Heart left ventricle (tissue), 16 donors: ENCODE measurements at regions not wholly inside any gene's neighbourhood (a gene's known extent, or its start where the extent isn't known, plus 50 kb on each side); places are given as distances from the start of the nearest gene placed in this dataset.

Experiments
- ATAC-seq, 4 donors: fragments of 200-7000 bp; cut with Tn5 transposase; one replicate each; pipeline ENCODE4 v1.9.1; 2020 to 2022; ENCODE audit warnings: moderate library complexity in 4 of 4, mild to moderate bottlenecking in 3 of 4, moderate number of reproducible peaks in 1 of 4
- DNase-seq, 5 donors: peaks; one replicate each; pipeline ENCODE4 v3.0.0-alpha.2; 2020
- H3K27ac ChIP-seq, 12 donors: fragments of 200-600 bp; sonication (generic) in 4 of 12; one replicate each; pipeline versions ENCODE4 v1.5.0 to v1.8.0; 2016 to 2022; ENCODE audit warnings: mild to moderate bottlenecking in 2 of 12
- H3K27me3 ChIP-seq, 9 donors: fragments of 200-600 bp; sonication (generic) in 2 of 9; one replicate each; pipeline versions ENCODE4 v1.5.1 to v1.8.0; 2016 to 2022; ENCODE audit warnings: mild to moderate bottlenecking in 3 of 9
- H3K36me3 ChIP-seq, 9 donors: fragments of 200-600 bp; sonication (generic) in 2 of 9; one replicate each; pipeline versions ENCODE4 v1.5.0 to v1.8.0; 2018 to 2022; ENCODE audit warnings: mild to moderate bottlenecking in 2 of 9
- H3K4me1 ChIP-seq, 12 donors: fragments of 200-600 bp; sonication (generic) in 4 of 12; one replicate each; pipeline versions ENCODE4 v1.5.0 to v1.8.0; 2016 to 2022; ENCODE audit warnings: mild to moderate bottlenecking in 3 of 12
- H3K4me3 ChIP-seq, 12 donors: fragments of 200-600 bp; sonication (generic) in 4 of 12; one replicate each; pipeline versions ENCODE4 v1.5.0 to v1.8.0; 2017 to 2022; ENCODE audit warnings: mild to moderate bottlenecking in 9 of 12, moderate library complexity in 4 of 12
- H3K9me3 ChIP-seq, 12 donors: fragments of 200-600 bp; sonication (generic) in 4 of 12; one replicate each; pipeline versions ENCODE4 v1.5.0 to v1.8.0; 2016 to 2022; ENCODE audit warnings: mild to moderate bottlenecking in 1 of 12
- POLR2A ChIP-seq, 2 donors: fragments of 450-650 bp; IDR thresholded peaks; one replicate each; pipeline ENCODE4 v1.6.1; 2017; ENCODE audit warnings: antibody characterized with exemption in 2 of 2, mild to moderate bottlenecking in 2 of 2, moderate library complexity in 2 of 2
- WGBS, 4 donors: extraction: QIAGEN DNeasy Blood & Tissue Kit in 2 of 4; methylation state at CpG; one replicate each; pipeline versions ENCODE4 v1.1.5 to v1.1.7; 2013 to 2018; 5-methylcytosine and 5-hydroxymethylcytosine counted together
- intact Hi-C, 10 donors: fragments of 100-400 bp; cut with DNase I; formaldehyde crosslinking; loops; one replicate each; pipeline versions ENCODE4 v1.11.1 to v1.14.2; 2022
- TF ChIP-seq, protein P1 (sequence below), 12 donors: fragments of 200-600 bp; sonication (generic) in 4 of 12; IDR thresholded peaks; one replicate each; pipeline versions ENCODE4 v1.5.0 to v1.8.0; 2018 to 2022; ENCODE audit warnings: antibody characterized with exemption in 12 of 12, mild to moderate bottlenecking in 5 of 12
- donor health status: ischemic (EF 13 %, LVEDD 7.1; RV severe dilation, severe dysfunction).
- donor health status: healthy with polysubstance abuse.
- donor health status: DM: no; HTN: yes; CAD: no.
- donor health status: DM: no; HTN: no; CAD: no.
- donor health status: ischemic (EF 25% LVEDD 6.9; RV normal size, moderate dysfunction).
- donor health status: ischemic (EF 25% LVEDD 5.7; RV mildly dilated, moderate dysfunction).
- donor health status: healthy.
- donor health status: DM: yes; HTN: yes; CAD: no.
- donor health status: ischemic (EF 35%, LVEDD 5.7; RV mildly dilated, moderate dysfunction).
- donor health status: nonischemic (EF 11% LVEDD 7.7; RV severe dilation, severe dysfunction).
- donor health status: DM: yes; HTN: yes; CAD: no.
- donor health status: PGD.
- donor health status: ischemic (EF 29% LVEDD 5.4; RV normal size, mild dysfunction).
- donor health status: nonischemic (EF 23%, LVEDD 6.1; RV moderate dilation, normal function).

DNA sequence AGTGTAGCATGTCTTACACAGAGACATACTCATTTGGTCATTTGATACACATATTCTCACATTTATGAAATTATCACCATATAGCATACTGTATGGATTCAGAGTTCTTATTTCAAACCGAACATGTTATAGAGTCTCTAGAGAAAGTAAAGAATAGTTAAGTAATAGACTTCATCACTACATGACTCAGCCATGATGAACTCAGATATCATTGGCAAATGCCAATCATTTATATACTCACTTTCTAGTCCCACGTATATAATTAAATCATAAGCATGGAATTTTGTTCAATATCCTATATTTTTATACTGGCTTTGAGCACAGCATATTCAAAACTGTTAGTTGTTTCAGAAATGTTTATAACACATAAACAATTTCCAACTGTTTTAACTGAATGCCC is 749.9 kb downstream of the HACE1 start:
- Histone ChIP-seq H3K36me3 (no peaks in the 10 kb centered on the region), H3K9me3 (peaks cover 0 to 4% (median 0%) of the 10 kb centered on the region in 12 donors), H3K27ac (no peak overlapping the region), H3K4me3 (no peak overlapping the region), H3K4me1 (no peaks in the 10 kb centered on the region), H3K27me3 (no peaks in the 10 kb centered on the region)
- 70 to 83% (median 75%) methylated on average over 2 of the region's 2 CpGs for WGBS, 4 donors
- intact Hi-C loops, result no loop called here
- ATAC-seq (no peak), DNase-seq (no peak)
- TF ChIP-seq, protein P1, sequence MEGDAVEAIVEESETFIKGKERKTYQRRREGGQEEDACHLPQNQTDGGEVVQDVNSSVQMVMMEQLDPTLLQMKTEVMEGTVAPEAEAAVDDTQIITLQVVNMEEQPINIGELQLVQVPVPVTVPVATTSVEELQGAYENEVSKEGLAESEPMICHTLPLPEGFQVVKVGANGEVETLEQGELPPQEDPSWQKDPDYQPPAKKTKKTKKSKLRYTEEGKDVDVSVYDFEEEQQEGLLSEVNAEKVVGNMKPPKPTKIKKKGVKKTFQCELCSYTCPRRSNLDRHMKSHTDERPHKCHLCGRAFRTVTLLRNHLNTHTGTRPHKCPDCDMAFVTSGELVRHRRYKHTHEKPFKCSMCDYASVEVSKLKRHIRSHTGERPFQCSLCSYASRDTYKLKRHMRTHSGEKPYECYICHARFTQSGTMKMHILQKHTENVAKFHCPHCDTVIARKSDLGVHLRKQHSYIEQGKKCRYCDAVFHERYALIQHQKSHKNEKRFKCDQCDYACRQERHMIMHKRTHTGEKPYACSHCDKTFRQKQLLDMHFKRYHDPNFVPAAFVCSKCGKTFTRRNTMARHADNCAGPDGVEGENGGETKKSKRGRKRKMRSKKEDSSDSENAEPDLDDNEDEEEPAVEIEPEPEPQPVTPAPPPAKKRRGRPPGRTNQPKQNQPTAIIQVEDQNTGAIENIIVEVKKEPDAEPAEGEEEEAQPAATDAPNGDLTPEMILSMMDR (IDR thresholded peaks at IDR 0.05), result no peak
- no peak for TF ChIP-seq POLR2A (IDR thresholded peaks at IDR 0.05)

DNA sequence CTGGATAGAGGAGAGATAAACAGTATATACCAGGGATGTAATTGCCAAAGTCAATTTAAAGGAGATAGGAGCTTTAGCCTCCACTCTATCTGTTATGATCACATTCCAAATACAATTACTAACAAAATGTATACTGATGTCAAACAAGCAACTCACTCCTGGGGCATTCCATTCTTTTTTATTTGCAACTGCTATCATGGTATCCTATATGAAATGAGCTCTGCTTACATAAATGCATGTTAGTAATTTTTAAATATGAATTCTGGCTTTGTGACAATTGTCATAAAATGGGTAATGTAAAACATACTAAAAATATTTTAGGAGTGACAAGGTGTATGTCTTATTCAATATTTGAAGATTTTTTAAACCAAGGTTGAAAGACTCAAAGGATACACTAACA is 751.1 kb downstream of the HACE1 start:
- DNase-seq (no peak), ATAC-seq (no peak)
- peaks cover 0 to 4% (median 0%) of the 10 kb centered on the region in 12 donors for H3K9me3 ChIP-seq
- no peak overlapping the region for H3K4me3 ChIP-seq
- no peaks in the 10 kb centered on the region for H3K27me3 ChIP-seq
- H3K36me3 ChIP-seq, result no peaks in the 10 kb centered on the region
- no peak overlapping the region for H3K27ac ChIP-seq
- H3K4me1 ChIP-seq, result no peaks in the 10 kb centered on the region
- TF ChIP-seq, protein P1 (IDR thresholded peaks at IDR 0.05), result no peak
- TF ChIP-seq POLR2A (IDR thresholded peaks at IDR 0.05), result no peak
- intact Hi-C loops, result no loop called here

DNA sequence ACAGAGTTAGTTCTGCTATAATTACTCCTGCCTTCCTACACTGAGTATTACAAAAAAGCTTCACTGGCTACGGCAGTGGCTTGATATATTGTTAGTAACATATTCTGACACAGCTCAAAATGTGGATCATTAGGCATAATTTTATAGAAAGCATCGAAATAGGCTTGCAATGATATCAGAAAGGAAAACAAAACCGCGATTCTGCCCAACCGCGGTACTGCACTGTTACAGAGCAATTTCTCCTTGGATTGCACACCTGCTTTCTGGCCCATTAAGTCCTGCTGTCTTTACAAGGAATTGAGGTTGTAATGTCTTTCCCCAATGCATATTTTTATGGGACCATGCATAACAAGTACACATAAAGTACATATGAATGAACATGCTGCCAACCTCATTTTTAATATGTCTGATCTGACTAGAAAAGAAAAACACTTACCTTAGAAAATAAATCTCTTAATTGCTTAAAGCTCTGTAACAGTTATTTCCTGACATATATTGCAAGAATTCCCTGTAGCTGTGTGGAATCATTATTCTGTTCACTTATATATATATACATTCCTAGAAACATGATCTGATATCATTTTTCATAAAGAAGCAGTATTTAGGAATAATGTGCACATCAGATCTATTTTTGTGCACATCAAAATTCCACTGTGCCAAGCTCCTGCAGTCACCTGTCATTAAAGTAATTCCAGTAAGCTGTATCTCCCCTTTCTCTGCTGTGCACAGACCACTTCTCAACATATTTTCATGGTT is 763.9 kb downstream of the HACE1 start:
- Histone ChIP-seq H3K27ac (no peak overlapping the region), H3K27me3 (no peaks in the 10 kb centered on the region), H3K36me3 (no peaks in the 10 kb centered on the region), H3K4me3 (no peak overlapping the region), H3K9me3 (peaks cover 0 to 12% (median 0%) of the 10 kb centered on the region in 12 donors), H3K4me1 (no peaks in the 10 kb centered on the region)
- DNase-seq (no peak), ATAC-seq (no peak)
- intact Hi-C loops, result no loop called here
- TF ChIP-seq, protein P1 (IDR thresholded peaks at IDR 0.05), result no peak
- TF ChIP-seq POLR2A (IDR thresholded peaks at IDR 0.05), result no peak
- 88 to 92% (median 88%) methylated on average over 6 of the region's 6 CpGs for whole genome bisulfite sequencing, 4 donors

DNA sequence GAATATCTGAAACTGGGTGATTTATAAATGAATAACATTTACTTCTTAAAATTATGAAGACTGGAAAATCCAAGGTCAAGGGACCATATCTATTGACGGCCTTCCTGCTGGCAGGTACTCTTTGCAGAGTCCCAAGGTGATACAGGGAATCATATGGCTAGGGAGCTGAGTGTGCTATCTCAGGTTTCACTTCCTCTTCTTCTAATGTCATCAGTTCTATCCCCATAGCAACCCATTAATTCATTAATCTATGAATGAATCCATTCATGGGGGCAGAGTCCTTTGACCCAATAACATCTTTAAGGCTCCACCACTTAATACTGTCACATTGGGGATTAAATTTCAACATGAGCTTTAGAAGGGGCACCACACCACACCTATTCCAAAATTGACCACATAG is 772.0 kb downstream of the HACE1 start:
- peaks cover 0 to 13% (median 0%) of the 10 kb centered on the region in 12 donors for H3K9me3 ChIP-seq
- WGBS, 4 donors, result 56 to 69% (median 62%) methylated on average over 1 of the region's 1 CpG
- no peak overlapping the region for H3K4me3 ChIP-seq
- TF ChIP-seq POLR2A (IDR thresholded peaks at IDR 0.05), result no peak
- TF ChIP-seq, protein P1 (IDR thresholded peaks at IDR 0.05), result no peak
- DNase-seq (no peak), ATAC-seq (no peak)
- no peaks in the 10 kb centered on the region for H3K4me1 ChIP-seq
- no peaks in the 10 kb centered on the region for H3K27me3 ChIP-seq
- intact Hi-C loops, result no loop called here
- H3K27ac ChIP-seq, result no peak overlapping the region
- no peaks in the 10 kb centered on the region for H3K36me3 ChIP-seq
